CD4-positive, alpha-beta T cell treated with Interferon alpha-2 for 1 hour (primary cell): ENCODE measurements at regions not wholly inside any gene's neighbourhood (a gene's known extent, or its start where the extent isn't known, plus 50 kb on each side); places are given as distances from the start of the nearest gene placed in this dataset.

ENCODE experiments used
- DNase-seq, 2 donors: peaks; one replicate each; pipeline ENCODE4 v3.0.0-alpha.2; 2020 to 2022

- DNase-seq = no peak
Measured at GRCh38 chr5:53334431-53334941, 145.9 kb upstream of the FST start.

- no peak for DNase-seq
Measured at GRCh38 chr5:53335115-53335514, 145.3 kb upstream of the FST start.

GRCh38 chr5:53337827-53338226 lies 142.6 kb upstream of the FST start:
- no peak for DNase-seq

GRCh38 chr5:53338971-53339370 lies 141.5 kb upstream of the FST start:
- no peak for DNase-seq

GRCh38 chr5:53339962-53340540 lies 140.4 kb upstream of the FST start:
- DNase-seq = no peak

- DNase-seq = no peak
Measured at GRCh38 chr5:53340956-53341750, 139.3 kb upstream of the FST start.

GRCh38 chr5:53342236-53342635 lies 138.2 kb upstream of the FST start:
- no peak for DNase-seq

- DNase-seq = no peak
Measured at GRCh38 chr5:53343187-53343586, 137.2 kb upstream of the FST start.

GRCh38 chr5:53350368-53350767 lies 130.1 kb upstream of the FST start:
- no peak for DNase-seq

GRCh38 chr5:53350991-53351770 lies 129.2 kb upstream of the FST start:
- DNase-seq = no peak

- DNase-seq = no peak
Measured at GRCh38 chr5:53355316-53355715, 125.1 kb upstream of the FST start.

GRCh38 chr5:53355931-53356330 lies 124.5 kb upstream of the FST start:
- no peak for DNase-seq

- DNase-seq = no peak
Measured at GRCh38 chr5:53357439-53357838, 123.0 kb upstream of the FST start.

- no peak for DNase-seq
Measured at GRCh38 chr5:53358794-53359193, 121.6 kb upstream of the FST start.

GRCh38 chr5:53359916-53360517 lies 120.4 kb upstream of the FST start:
- DNase-seq = no peak

GRCh38 chr5:53360811-53361210 lies 119.6 kb upstream of the FST start:
- no peak for DNase-seq

- DNase-seq = no peak
Measured at GRCh38 chr5:53361708-53362107, 118.7 kb upstream of the FST start.

GRCh38 chr5:53362521-53362941 lies 117.9 kb upstream of the FST start:
- no peak for DNase-seq

GRCh38 chr5:53364061-53364460 lies 116.4 kb upstream of the FST start:
- DNase-seq = no peak

GRCh38 chr5:53366245-53366644 lies 114.2 kb upstream of the FST start:
- no peak for DNase-seq

GRCh38 chr5:53367727-53368126 lies 112.7 kb upstream of the FST start:
- DNase-seq = no peak

GRCh38 chr5:53368516-53368915 lies 111.9 kb upstream of the FST start:
- DNase-seq = no peak

- no peak for DNase-seq
Measured at GRCh38 chr5:53368966-53369605, 111.3 kb upstream of the FST start.
